H9 (cell line): ENCODE measurements at regions not wholly inside any gene's neighbourhood (a gene's known extent, or its start where the extent isn't known, plus 50 kb on each side); places are given as distances from the start of the nearest gene placed in this dataset.
"Not testable (repeated sequence)": the region's sequence is repeated elsewhere in the genome, so short reads cannot be mapped to it uniquely, and the experiment has no call there.

Experiments
- DNase-seq: peaks from one replicate; pipeline ENCODE4 v3.0.0-alpha.2; 2017
- H2AFZ ChIP-seq: one replicate; pipeline ENCODE4 v1.6.1; 2013; ENCODE audit warnings: mild to moderate bottlenecking, low read length, control low read depth, moderate library complexity
- H2AK5ac ChIP-seq: 2 replicates; pipeline ENCODE4 v1.6.1; 2013; ENCODE audit warnings: low read length, control low read depth, mixed read lengths; ENCODE audit not compliant: insufficient read length
- H2BK120ac ChIP-seq: one replicate; pipeline ENCODE4 v1.6.1; 2013; ENCODE audit warnings: low read depth, mild to moderate bottlenecking, low read length, control low read depth, inconsistent platforms; ENCODE audit not compliant: poor library complexity, severe bottlenecking
- H2BK12ac ChIP-seq: 2 replicates; pipeline ENCODE4 v1.6.1; 2013; ENCODE audit warnings: low read length, control low read depth, mixed read lengths, low read depth; ENCODE audit not compliant: insufficient read length
- H2BK15ac ChIP-seq: 2 replicates; pipeline ENCODE4 v1.6.1; 2013; ENCODE audit warnings: low read depth, low read length, control low read depth
- H2BK20ac ChIP-seq: one replicate; pipeline ENCODE4 v1.6.1; 2013; ENCODE audit warnings: low read depth, mild to moderate bottlenecking, low read length, control low read depth, inconsistent platforms; ENCODE audit not compliant: poor library complexity, severe bottlenecking
- H2BK5ac ChIP-seq: 2 replicates; pipeline ENCODE4 v1.6.1; 2013; ENCODE audit warnings: low read length, control low read depth, mixed read lengths; ENCODE audit not compliant: insufficient read length
- H3K14ac ChIP-seq: 2 replicates; pipeline ENCODE4 v1.6.1; 2013; ENCODE audit warnings: low read length, control low read depth; ENCODE audit not compliant: insufficient read depth
- H3K18ac ChIP-seq: 2 replicates; pipeline ENCODE4 v1.6.1; 2013; ENCODE audit warnings: low read depth, mild to moderate bottlenecking, mixed read lengths, low read length, control low read depth; ENCODE audit not compliant: insufficient read length
- H3K23ac ChIP-seq: 2 replicates; pipeline ENCODE4 v1.6.1; 2013; ENCODE audit warnings: low read length, control low read depth, mixed read lengths, low read depth; ENCODE audit not compliant: insufficient read length
- H3K23me2 ChIP-seq: 2 replicates; pipeline ENCODE4 v1.6.1; 2013; ENCODE audit warnings: low read depth, mild to moderate bottlenecking, mixed read lengths, low read length, control low read depth; ENCODE audit not compliant: insufficient read length, poor library complexity, severe bottlenecking
- H3K27ac ChIP-seq: 2 replicates; pipeline ENCODE4 v1.5.1; 2013; ENCODE audit warnings: low read length, control low read depth, mixed read lengths, low read depth; ENCODE audit not compliant: insufficient read length
- H3K27me3 ChIP-seq: 2 replicates; pipeline ENCODE4 v1.6.1; 2013; ENCODE audit warnings: low read length, control low read depth, inconsistent platforms; ENCODE audit not compliant: insufficient read depth
- H3K4ac ChIP-seq: 2 replicates; pipeline ENCODE4 v1.6.1; 2013; ENCODE audit warnings: low read depth, mild to moderate bottlenecking, control low read depth, inconsistent platforms, low read length, moderate library complexity
- H3K4me1 ChIP-seq: 2 replicates; pipeline ENCODE4 v1.6.1; 2013; ENCODE audit warnings: low read length, control low read depth, inconsistent platforms; ENCODE audit not compliant: insufficient read depth
- H3K4me2 ChIP-seq: 2 replicates; pipeline ENCODE4 v1.6.1; 2013; ENCODE audit warnings: low read length, control low read depth, mixed read lengths; ENCODE audit not compliant: insufficient read length, insufficient read depth
- H3K56ac ChIP-seq: 2 replicates; pipeline ENCODE4 v1.6.1; 2013; ENCODE audit warnings: low read depth, mild to moderate bottlenecking, mixed read lengths, low read length, control low read depth; ENCODE audit not compliant: insufficient read length
- H3K79me1 ChIP-seq: 2 replicates; pipeline ENCODE4 v1.6.1; 2013; ENCODE audit warnings: low read depth, mild to moderate bottlenecking, moderate library complexity, low read length, control low read depth, inconsistent platforms; ENCODE audit not compliant: insufficient read depth, poor library complexity, severe bottlenecking
- H3K79me2 ChIP-seq: 2 replicates; pipeline ENCODE4 v1.6.1; 2013; ENCODE audit warnings: low read length, control low read depth, inconsistent platforms; ENCODE audit not compliant: insufficient read depth
- H3K9ac ChIP-seq: 2 replicates; pipeline ENCODE4 v1.6.1; 2013; ENCODE audit warnings: low read length, control low read depth, mixed read lengths; ENCODE audit not compliant: insufficient read length; ENCODE audit errors: extremely low read depth
- H3K9me3 ChIP-seq: one replicate; pipeline ENCODE4 v1.6.1; 2013; ENCODE audit warnings: low read depth, low read length, inconsistent platforms; ENCODE audit not compliant: control insufficient read depth
- H3T11ph ChIP-seq: one replicate; pipeline ENCODE4 v1.6.1; 2013; ENCODE audit warnings: mild to moderate bottlenecking, low read length, control low read depth, inconsistent platforms
- H4K20me1 ChIP-seq: one replicate; pipeline ENCODE4 v1.6.1; 2013; ENCODE audit not compliant: control insufficient read depth, insufficient read length, insufficient read depth
- H4K5ac ChIP-seq: 2 replicates; pipeline ENCODE4 v1.6.1; 2013; ENCODE audit warnings: low read depth, mild to moderate bottlenecking, mixed read lengths, low read length, control low read depth; ENCODE audit not compliant: insufficient read length
- H4K8ac ChIP-seq: replicated peaks from 2 replicates; pipeline ENCODE4 v1.6.1; 2013; ENCODE audit warnings: low read length, control low read depth, mixed read lengths, low read depth; ENCODE audit not compliant: insufficient read length
- H4K91ac ChIP-seq: 2 replicates; pipeline ENCODE4 v1.6.1; 2013; ENCODE audit warnings: low read depth, mild to moderate bottlenecking, moderate library complexity, mixed read lengths, low read length, control low read depth; ENCODE audit not compliant: insufficient read length
- H3K27ac Mint-ChIP-seq, 3 experiments: 2 replicates in 2 of 3; 3 replicates in 1 of 3; pipeline ENCODE4 v1.8.0; 2020 to 2021; ENCODE audit warnings: mixed read lengths in 3 of 3, mild to moderate bottlenecking in 1 of 3, moderate library complexity in 1 of 3
- H3K27me3 Mint-ChIP-seq: 2 replicates; pipeline ENCODE4 v1.8.0; 2021; ENCODE audit warnings: low read depth, mild to moderate bottlenecking, moderate library complexity, mixed read lengths
- H3K36me3 Mint-ChIP-seq, 3 experiments: 2 replicates in 2 of 3; 3 replicates in 1 of 3; pipeline ENCODE4 v1.8.0; 2020 to 2021; ENCODE audit warnings: low read depth in 3 of 3, mixed read lengths in 3 of 3; ENCODE audit not compliant: insufficient read depth in 1 of 3
- H3K4me1 Mint-ChIP-seq, 2 experiments: 2 replicates each; pipeline ENCODE4 v1.8.0; 2020; ENCODE audit warnings: mixed read lengths in 2 of 2
- H3K4me3 Mint-ChIP-seq, 2 experiments: 2 replicates in 1 of 2; 3 replicates in 1 of 2; pipeline ENCODE4 v1.8.0; 2020 to 2021; ENCODE audit warnings: mild to moderate bottlenecking in 2 of 2, mixed read lengths in 2 of 2, moderate library complexity in 1 of 2
- H3K9me3 Mint-ChIP-seq, 2 experiments: 2 replicates in 1 of 2; 3 replicates in 1 of 2; pipeline ENCODE4 v1.8.0; 2020; ENCODE audit warnings: mild to moderate bottlenecking in 2 of 2, mixed read lengths in 2 of 2, moderate library complexity in 1 of 2
- CTCF ChIP-seq: fragments of 200-600 bp; sonication (generic); conservative IDR thresholded peaks from 3 replicates; pipeline ENCODE4 v1.8.0; 2021; ENCODE audit warnings: antibody characterized with exemption, mild to moderate bottlenecking
- WGBS: extraction: QIAGEN DNeasy Blood & Tissue Kit; methylation state at CpG from one replicate; pipeline ENCODE4 v1.1.7; 2013; ENCODE audit warnings: missing lambda C conversion rate, low lambda C conversion rate, mixed read lengths; ENCODE audit not compliant: insufficient read length; ENCODE audit errors: extremely low coverage; 5-methylcytosine and 5-hydroxymethylcytosine counted together

GRCh38 chr12:83931451-83931850 lies 981.1 kb downstream of the SLC6A15 start:
- no peak overlapping the region for H4K5ac ChIP-seq
- no peak overlapping the region for H2BK5ac ChIP-seq
- no peak overlapping the region for H3K4me2 ChIP-seq
- no peak overlapping the region for H2BK120ac ChIP-seq
- no peaks in the 10 kb centered on the region for H3K79me2 ChIP-seq
- Mint-ChIP-seq H3K4me3 (no peak overlapping the region), H3K36me3 (no peaks in the 10 kb centered on the region; a peak in 1 of 7 replicates), H3K4me1 (no peaks in the 10 kb centered on the region), H3K9me3 (peaks cover 0 to 4% of the 10 kb centered on the region in 2 experiments; a peak in 1 of 5 replicates), H3K27me3 (no peaks in the 10 kb centered on the region), H3K27ac (no peak overlapping the region)
- H4K20me1 ChIP-seq = no peaks in the 10 kb centered on the region
- H2BK20ac ChIP-seq = no peak overlapping the region
- no peak for TF ChIP-seq CTCF
- H3K27me3 ChIP-seq = no peaks in the 10 kb centered on the region
- no peaks in the 10 kb centered on the region for H3K4me1 ChIP-seq
- H3K23me2 ChIP-seq = no peaks in the 10 kb centered on the region
- H3K23ac ChIP-seq = no peak overlapping the region
- H3K18ac ChIP-seq = no peak overlapping the region
- no peak overlapping the region for H2BK12ac ChIP-seq
- H3T11ph ChIP-seq = no peak overlapping the region
- H3K56ac ChIP-seq = no peak overlapping the region
- no peak overlapping the region for H3K9ac ChIP-seq
- no peaks in the 10 kb centered on the region for H3K79me1 ChIP-seq
- H2BK15ac ChIP-seq = no peak overlapping the region
- H2AFZ ChIP-seq = no peak overlapping the region
- no peak overlapping the region for H3K27ac ChIP-seq
- H3K14ac ChIP-seq = no peak overlapping the region
- H2AK5ac ChIP-seq = no peak overlapping the region
- H3K4ac ChIP-seq = no peak overlapping the region
- no peak overlapping the region for H4K8ac ChIP-seq
- DNase-seq = no peak
- no peaks in the 10 kb centered on the region for H3K9me3 ChIP-seq
- H4K91ac ChIP-seq = no peak overlapping the region

GRCh38 chr12:83929792-83930191 lies 982.8 kb downstream of the SLC6A15 start:
- DNase-seq, H2BK12ac ChIP-seq, H4K20me1 ChIP-seq, H3K9ac ChIP-seq, H3K9me3 Mint-ChIP-seq, H3K23ac ChIP-seq, H2BK120ac ChIP-seq, H3K14ac ChIP-seq, H2BK20ac ChIP-seq, H3K9me3 ChIP-seq, H4K5ac ChIP-seq, H4K91ac ChIP-seq, H3K27ac Mint-ChIP-seq, H3K27me3 ChIP-seq, H2AK5ac ChIP-seq, H3K4me3 Mint-ChIP-seq, H3K4me1 ChIP-seq, H3K4me2 ChIP-seq, H4K8ac ChIP-seq, H3K56ac ChIP-seq, H3K4me1 Mint-ChIP-seq, H3K18ac ChIP-seq, H3K36me3 Mint-ChIP-seq, H3K27ac ChIP-seq, H3K23me2 ChIP-seq, H3K79me2 ChIP-seq, H3T11ph ChIP-seq, H2BK5ac ChIP-seq, H2BK15ac ChIP-seq, H3K27me3 Mint-ChIP-seq, H3K79me1 ChIP-seq, H3K4ac ChIP-seq, H2AFZ ChIP-seq: not testable (repeated sequence)
- WGBS = no CpG with 5 or more reads among the region's 13 CpGs
